Loucy (cell line): ENCODE measurements at regions not wholly inside any gene's neighbourhood (a gene's known extent, or its start where the extent isn't known, plus 50 kb on each side); places are given as distances from the start of the nearest gene placed in this dataset.

Source experiments
- H2AFZ ChIP-seq: fragments of 200-600 bp; sonication (generic); 2 replicates; pipeline ENCODE4 v1.6.0; 2016; ENCODE audit warnings: antibody characterized with exemption, mild to moderate bottlenecking, low read length, moderate library complexity
- H3F3A ChIP-seq: fragments of 200-600 bp; 2 replicates; pipeline ENCODE4 v1.6.0; 2016; ENCODE audit warnings: antibody characterized with exemption, low read depth, mild to moderate bottlenecking
- H3K27me3 ChIP-seq: fragments of 200-600 bp; sonication (generic); 2 replicates; pipeline ENCODE4 v1.6.1; 2014; ENCODE audit warnings: low read length, mild to moderate bottlenecking; ENCODE audit not compliant: insufficient read depth, poor library complexity, severe bottlenecking
- H3K36me3 ChIP-seq: fragments of 200-600 bp; sonication (generic); 2 replicates; pipeline ENCODE4 v1.6.1; 2016; ENCODE audit warnings: low read length; ENCODE audit not compliant: insufficient read depth
- H3K4me1 ChIP-seq: fragments of 200-600 bp; sonication (generic); 2 replicates; pipeline ENCODE4 v1.5.1; 2014; ENCODE audit warnings: low read length, mild to moderate bottlenecking; ENCODE audit not compliant: insufficient read depth, poor library complexity, severe bottlenecking
- H3K4me2 ChIP-seq: fragments of 200-600 bp; sonication (generic); 2 replicates; pipeline ENCODE4 v1.6.0; 2014; ENCODE audit warnings: antibody characterized with exemption, low read length, low read depth, mild to moderate bottlenecking; ENCODE audit not compliant: poor library complexity, severe bottlenecking
- H3K4me3 ChIP-seq: fragments of 200-600 bp; sonication (generic); 2 replicates; pipeline ENCODE4 v1.5.1; 2014; ENCODE audit warnings: low read length, mild to moderate bottlenecking, mixed read lengths; ENCODE audit not compliant: poor library complexity, severe bottlenecking
- H3K79me2 ChIP-seq: fragments of 200-600 bp; sonication (generic); 2 replicates; pipeline ENCODE4 v1.6.1; 2014; ENCODE audit warnings: low read length; ENCODE audit not compliant: insufficient read depth
- H3K9ac ChIP-seq: fragments of 200-600 bp; sonication (generic); 2 replicates; pipeline ENCODE4 v1.6.0; 2014; ENCODE audit warnings: mild to moderate bottlenecking, low read depth, low read length, moderate library complexity; ENCODE audit not compliant: poor library complexity, severe bottlenecking
- H3K9me2 ChIP-seq: fragments of 200-600 bp; sonication (generic); replicated peaks from 2 replicates; pipeline ENCODE4 v1.6.1; 2016; ENCODE audit warnings: low read depth, low read length, mixed read lengths
- H3K9me3 ChIP-seq: fragments of 200-600 bp; sonication (generic); 2 replicates; pipeline ENCODE4 v1.6.1; 2014; ENCODE audit warnings: mild to moderate bottlenecking, antibody characterized with exemption, low read length, low read depth; ENCODE audit not compliant: insufficient read depth
- H4K20me1 ChIP-seq: fragments of 200-600 bp; sonication (generic); 2 replicates; pipeline ENCODE4 v1.6.0; 2014; ENCODE audit warnings: antibody characterized with exemption, low read length, mild to moderate bottlenecking; ENCODE audit not compliant: insufficient read depth, poor library complexity, severe bottlenecking
- EZH2phosphoT487 ChIP-seq: fragments of 200-600 bp; IDR thresholded peaks from 2 replicates; pipeline ENCODE4 v1.6.1; 2018; ENCODE audit warnings: antibody characterized with exemption, mild to moderate bottlenecking, moderate library complexity, borderline replicate concordance
- TF ChIP-seq, protein P1 (sequence below): fragments of 200-600 bp; sonication (generic); conservative IDR thresholded peaks from 2 replicates; pipeline ENCODE4 v1.5.1; 2014; ENCODE audit warnings: mild to moderate bottlenecking, antibody characterized with exemption, low read length

DNA sequence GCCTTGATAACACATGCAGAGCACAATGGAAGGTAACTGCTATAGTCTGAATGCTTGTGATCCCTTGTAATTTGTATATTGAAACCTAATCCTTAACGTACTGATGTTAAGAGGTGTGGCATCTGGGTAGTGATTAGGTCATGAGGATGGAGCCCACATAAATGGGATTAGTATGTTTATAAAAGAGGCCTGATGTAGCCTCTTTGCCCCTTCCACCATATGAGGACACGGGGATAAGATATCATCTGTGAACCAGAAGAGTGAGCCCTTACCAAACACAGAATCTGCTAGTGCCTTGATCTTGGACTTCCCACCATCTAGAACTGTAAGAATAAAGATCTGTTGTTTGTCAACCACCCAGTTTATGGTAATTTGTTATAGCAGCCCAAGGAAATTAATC, 1074.2 kb upstream of the INTU start:
- TF ChIP-seq, protein P1, sequence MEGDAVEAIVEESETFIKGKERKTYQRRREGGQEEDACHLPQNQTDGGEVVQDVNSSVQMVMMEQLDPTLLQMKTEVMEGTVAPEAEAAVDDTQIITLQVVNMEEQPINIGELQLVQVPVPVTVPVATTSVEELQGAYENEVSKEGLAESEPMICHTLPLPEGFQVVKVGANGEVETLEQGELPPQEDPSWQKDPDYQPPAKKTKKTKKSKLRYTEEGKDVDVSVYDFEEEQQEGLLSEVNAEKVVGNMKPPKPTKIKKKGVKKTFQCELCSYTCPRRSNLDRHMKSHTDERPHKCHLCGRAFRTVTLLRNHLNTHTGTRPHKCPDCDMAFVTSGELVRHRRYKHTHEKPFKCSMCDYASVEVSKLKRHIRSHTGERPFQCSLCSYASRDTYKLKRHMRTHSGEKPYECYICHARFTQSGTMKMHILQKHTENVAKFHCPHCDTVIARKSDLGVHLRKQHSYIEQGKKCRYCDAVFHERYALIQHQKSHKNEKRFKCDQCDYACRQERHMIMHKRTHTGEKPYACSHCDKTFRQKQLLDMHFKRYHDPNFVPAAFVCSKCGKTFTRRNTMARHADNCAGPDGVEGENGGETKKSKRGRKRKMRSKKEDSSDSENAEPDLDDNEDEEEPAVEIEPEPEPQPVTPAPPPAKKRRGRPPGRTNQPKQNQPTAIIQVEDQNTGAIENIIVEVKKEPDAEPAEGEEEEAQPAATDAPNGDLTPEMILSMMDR, result no peak
- TF ChIP-seq EZH2phosphoT487, result no peak
- Histone ChIP-seq H3K9ac (no peak overlapping the region), H3K79me2 (no peaks in the 10 kb centered on the region), H3K9me2 (no peaks in the 10 kb centered on the region), H4K20me1 (no peaks in the 10 kb centered on the region), H3K4me1 (no peaks in the 10 kb centered on the region), H2AFZ (no peak overlapping the region), H3K9me3 (no peaks in the 10 kb centered on the region), H3K4me3 (no peak overlapping the region), H3K4me2 (no peak overlapping the region), H3K27me3 (no peaks in the 10 kb centered on the region), H3K36me3 (no peaks in the 10 kb centered on the region), H3F3A (no peaks in the 10 kb centered on the region)

DNA sequence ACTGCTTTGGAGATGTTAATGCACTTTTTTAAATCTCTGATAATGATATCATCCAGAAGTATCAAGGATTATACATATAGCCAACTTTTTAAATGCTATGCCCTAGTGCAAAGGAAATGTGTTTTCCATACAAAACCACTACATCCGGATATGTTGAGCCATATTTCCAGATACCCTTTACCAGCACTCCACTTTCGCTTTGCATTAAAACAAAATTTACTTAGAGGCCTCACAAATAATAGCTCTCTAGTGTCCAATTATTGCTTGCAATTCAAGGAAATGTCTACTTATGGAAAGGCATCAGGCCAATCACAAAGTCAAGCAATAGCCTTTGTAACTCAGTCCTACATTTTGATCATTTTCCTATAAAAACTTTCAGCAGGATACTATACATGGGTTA, 1072.8 kb upstream of the INTU start:
- H3K4me3 ChIP-seq, result no peak overlapping the region
- no peaks in the 10 kb centered on the region for H3K4me1 ChIP-seq
- H3K4me2 ChIP-seq, result no peak overlapping the region
- H2AFZ ChIP-seq, result no peak overlapping the region
- H3K9me2 ChIP-seq, result no peaks in the 10 kb centered on the region
- no peaks in the 10 kb centered on the region for H3K36me3 ChIP-seq
- H3F3A ChIP-seq, result no peaks in the 10 kb centered on the region
- no peak overlapping the region for H3K9ac ChIP-seq
- H3K79me2 ChIP-seq, result no peaks in the 10 kb centered on the region
- H4K20me1 ChIP-seq, result no peaks in the 10 kb centered on the region
- TF ChIP-seq, protein P1, result no peak
- no peak for TF ChIP-seq EZH2phosphoT487
- H3K27me3 ChIP-seq, result no peaks in the 10 kb centered on the region
- no peaks in the 10 kb centered on the region for H3K9me3 ChIP-seq

DNA sequence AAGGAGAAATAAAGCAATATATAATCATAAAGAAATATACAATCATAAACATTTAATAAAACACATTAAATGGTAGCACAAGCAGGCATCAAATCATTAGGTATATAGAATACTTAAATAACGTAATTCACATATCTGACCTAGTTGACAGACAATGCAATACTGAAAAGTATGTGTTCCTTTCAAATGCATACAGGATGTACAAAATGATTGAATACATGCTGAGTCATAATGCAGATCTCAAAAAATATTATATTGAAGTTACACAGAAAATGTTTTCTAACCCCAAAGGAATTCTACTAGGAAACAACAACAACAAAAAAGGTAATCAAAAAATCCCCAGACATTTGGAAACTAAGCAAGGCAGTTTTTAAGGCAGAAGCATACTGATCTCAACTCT, 1072.0 kb upstream of the INTU start:
- Histone ChIP-seq H3K79me2 (no peaks in the 10 kb centered on the region), H3F3A (no peaks in the 10 kb centered on the region), H4K20me1 (no peaks in the 10 kb centered on the region), H3K4me2 (no peak overlapping the region), H3K4me3 (no peak overlapping the region), H3K9ac (no peak overlapping the region), H3K9me3 (no peaks in the 10 kb centered on the region), H3K27me3 (no peaks in the 10 kb centered on the region), H3K36me3 (no peaks in the 10 kb centered on the region), H3K9me2 (no peaks in the 10 kb centered on the region), H2AFZ (no peak overlapping the region), H3K4me1 (no peaks in the 10 kb centered on the region)
- TF ChIP-seq, protein P1, result no peak
- TF ChIP-seq EZH2phosphoT487, result no peak
